Epithelial cell of proximal tubule (primary cell): ENCODE measurements at regions not wholly inside any gene's neighbourhood (a gene's known extent, or its start where the extent isn't known, plus 50 kb on each side); places are given as distances from the start of the nearest gene placed in this dataset.

ENCODE experiments used
- DNase-seq: peaks from one replicate; pipeline ENCODE4 v3.0.0-alpha.2; 2011; ENCODE audit warnings: low read depth
- H3K4me3 ChIP-seq: 2 replicates; pipeline ENCODE4 v1.5.1; 2011; ENCODE audit warnings: low read depth, mild to moderate bottlenecking, low read length
- TF ChIP-seq, protein P1 (sequence below): conservative IDR thresholded peaks from 2 replicates; pipeline ENCODE4 v1.5.1; 2012; ENCODE audit warnings: low read depth, mild to moderate bottlenecking, low read length

DNA sequence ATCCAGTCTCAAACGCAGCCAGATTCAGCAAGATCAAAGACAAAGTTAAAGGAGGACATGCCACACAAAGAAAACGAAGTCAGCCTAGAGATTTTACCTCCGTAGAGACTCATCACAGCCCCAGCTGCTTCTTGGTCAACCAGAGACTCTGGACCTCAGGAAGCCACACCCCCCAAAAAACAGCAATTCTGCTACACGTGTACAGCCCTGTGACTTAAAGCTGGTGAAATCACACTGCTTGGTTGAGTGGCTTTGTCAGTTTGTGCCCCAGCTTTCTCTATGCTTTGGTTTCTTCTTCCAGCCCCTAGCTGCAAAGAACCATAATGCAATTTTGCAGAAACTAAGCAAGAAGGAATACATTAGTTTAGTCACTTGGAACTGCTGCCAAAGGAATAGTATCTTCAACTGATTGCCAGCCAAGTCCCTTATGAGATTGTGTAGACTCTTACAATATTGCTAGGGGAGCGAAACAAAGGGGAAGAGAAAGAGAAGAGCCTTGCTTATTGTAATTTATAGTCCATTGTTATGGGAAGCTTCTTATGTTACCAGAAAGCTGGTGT lies 158.8 kb upstream of the ZNF462 start:
- DNase-seq = no peak
- TF ChIP-seq, protein P1, sequence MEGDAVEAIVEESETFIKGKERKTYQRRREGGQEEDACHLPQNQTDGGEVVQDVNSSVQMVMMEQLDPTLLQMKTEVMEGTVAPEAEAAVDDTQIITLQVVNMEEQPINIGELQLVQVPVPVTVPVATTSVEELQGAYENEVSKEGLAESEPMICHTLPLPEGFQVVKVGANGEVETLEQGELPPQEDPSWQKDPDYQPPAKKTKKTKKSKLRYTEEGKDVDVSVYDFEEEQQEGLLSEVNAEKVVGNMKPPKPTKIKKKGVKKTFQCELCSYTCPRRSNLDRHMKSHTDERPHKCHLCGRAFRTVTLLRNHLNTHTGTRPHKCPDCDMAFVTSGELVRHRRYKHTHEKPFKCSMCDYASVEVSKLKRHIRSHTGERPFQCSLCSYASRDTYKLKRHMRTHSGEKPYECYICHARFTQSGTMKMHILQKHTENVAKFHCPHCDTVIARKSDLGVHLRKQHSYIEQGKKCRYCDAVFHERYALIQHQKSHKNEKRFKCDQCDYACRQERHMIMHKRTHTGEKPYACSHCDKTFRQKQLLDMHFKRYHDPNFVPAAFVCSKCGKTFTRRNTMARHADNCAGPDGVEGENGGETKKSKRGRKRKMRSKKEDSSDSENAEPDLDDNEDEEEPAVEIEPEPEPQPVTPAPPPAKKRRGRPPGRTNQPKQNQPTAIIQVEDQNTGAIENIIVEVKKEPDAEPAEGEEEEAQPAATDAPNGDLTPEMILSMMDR = no peak
- H3K4me3 ChIP-seq = no peak overlapping the region

- TF ChIP-seq, protein P1 = no peak
- H3K4me3 ChIP-seq = no peak overlapping the region
- no peak for DNase-seq
Measured at GRCh38 chr9:106707291-106707690, 155.7 kb upstream of the ZNF462 start.

GRCh38 chr9:106707738-106708474 lies 155.1 kb upstream of the ZNF462 start:
- TF ChIP-seq, protein P1 = no peak
- DNase-seq = no peak
- no peak overlapping the region for H3K4me3 ChIP-seq

DNA sequence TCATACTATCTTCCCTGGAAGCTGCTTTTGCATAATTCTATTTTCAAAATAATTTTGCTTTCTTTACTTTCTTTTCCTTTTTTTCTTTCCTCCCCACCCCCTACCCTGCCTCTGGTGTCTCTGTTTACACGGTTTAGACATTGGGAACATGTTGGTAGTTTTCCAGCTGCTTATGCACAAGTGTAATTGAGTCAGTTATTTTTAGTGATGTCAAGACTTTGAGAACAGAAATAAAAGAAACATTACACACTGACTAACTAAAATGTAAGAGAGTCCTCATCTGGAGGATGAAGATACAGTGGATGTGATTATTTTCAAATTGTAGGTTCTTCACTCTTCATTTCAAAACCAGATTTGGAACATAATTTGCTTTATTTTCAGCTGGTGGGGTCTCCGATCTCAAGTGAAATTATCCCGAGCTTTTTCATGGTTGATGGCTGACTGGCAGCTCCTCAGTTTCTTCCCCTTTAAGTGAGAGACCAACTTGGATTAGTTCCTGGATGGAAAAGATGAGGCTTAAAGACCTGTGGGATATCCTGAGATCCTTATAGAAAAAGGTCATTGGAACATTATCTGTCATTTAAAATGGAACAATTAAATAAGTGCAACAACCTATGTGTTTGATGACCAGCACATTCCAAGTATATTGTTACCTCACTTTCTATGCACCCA lies 154.4 kb upstream of the ZNF462 start:
- TF ChIP-seq, protein P1 = no peak
- no peak for DNase-seq
- H3K4me3 ChIP-seq = no peak overlapping the region

- TF ChIP-seq, protein P1 = no peak
- DNase-seq = no peak
- H3K4me3 ChIP-seq = no peak overlapping the region
Measured at GRCh38 chr9:106712279-106712678, 150.7 kb upstream of the ZNF462 start.

- no peak overlapping the region for H3K4me3 ChIP-seq
- DNase-seq = no peak
- TF ChIP-seq, protein P1 = no peak
Measured at GRCh38 chr9:106713206-106713605, 149.8 kb upstream of the ZNF462 start.
